ENCODE measurements at regions not wholly inside any gene's neighbourhood (a gene's known extent, or its start where the extent isn't known, plus 50 kb on each side); places are given as distances from the start of the nearest gene placed in this dataset.

DNA sequence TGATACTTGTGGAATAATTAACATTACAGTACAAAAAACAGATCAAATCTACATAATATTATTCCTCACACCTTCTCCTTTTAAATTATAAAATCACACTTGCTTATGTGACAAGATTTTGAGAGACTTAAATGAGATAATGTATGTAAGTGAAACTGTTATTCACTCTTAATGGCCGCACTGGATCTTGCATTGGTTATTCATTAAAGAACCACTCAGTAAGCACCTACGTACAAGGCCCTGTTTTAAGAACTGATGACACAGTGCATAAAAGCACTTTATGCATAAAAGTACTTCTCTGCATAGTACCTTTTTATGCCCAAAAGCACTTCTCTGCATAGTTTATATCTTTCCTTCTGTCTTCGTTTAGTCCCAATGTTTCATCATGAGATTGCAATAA is 172.1 kb downstream of the GOLGA6L6 start:
- FAIRE-seq (no peak), DNase-seq (ENCODE audit: low read depth in 1 of 2, low spot score in 2 of 2) (no peak)
- Histone ChIP-seq H3K14ac (ENCODE audit: insufficient read length) (no peak overlapping the region), H2BK12ac (ENCODE audit: low read depth, low read length) (no peak overlapping the region), H3K9me3 (ENCODE audit: insufficient read depth in 2 of 2, low read depth in 1 of 2, low read length in 1 of 2) (peaks cover 19% of the 10 kb centered on the region in 2 experiments; a peak in 3 of 4 replicates), H3K4ac (replicated peaks; ENCODE audit: insufficient read length, low read depth, low read length) (no peak overlapping the region), H3K4me3 (ENCODE audit: extremely low read depth in 1 of 4, insufficient read depth in 2 of 4, low read depth in 3 of 4, low read length in 4 of 4) (no peak overlapping the region), H3K56ac (replicated peaks; ENCODE audit: insufficient read length, low read depth, low read length) (no peak overlapping the region), H4K20me1 (replicated peaks in 1 of 2; ENCODE audit: control insufficient read depth in 1 of 2, insufficient read depth in 2 of 2, low read length in 2 of 2) (no peaks in the 10 kb centered on the region), H3K4me1 (replicated peaks in 1 of 4; ENCODE audit: control insufficient read depth in 3 of 4, insufficient read depth in 4 of 4, low read length in 3 of 4) (no peaks in the 10 kb centered on the region), H3K27me3 (replicated peaks in 1 of 4; ENCODE audit: control insufficient read depth in 3 of 4, extremely low read depth in 1 of 4, insufficient read depth in 3 of 4, low read length in 3 of 4) (no peaks in the 10 kb centered on the region), H2BK15ac (ENCODE audit: low read length) (no peak overlapping the region), H3K9ac (replicated peaks in 1 of 4; ENCODE audit: extremely low read depth in 1 of 4, low read depth in 3 of 4, low read length in 3 of 4) (no peak overlapping the region), H2AK5ac (ENCODE audit: low read depth, low read length) (no peak overlapping the region), H4K8ac (ENCODE audit: extremely low read depth, insufficient read depth, low read length) (no peak overlapping the region), H2BK20ac (ENCODE audit: low read length) (no peak overlapping the region), H3K79me2 (ENCODE audit: control insufficient read depth in 1 of 2, insufficient read depth in 2 of 2, low read length in 2 of 2) (no peaks in the 10 kb centered on the region), H3K23me2 (ENCODE audit: low read depth, low read length) (no peaks in the 10 kb centered on the region), H3K23ac (ENCODE audit: insufficient read length) (no peak overlapping the region), H3K36me3 (ENCODE audit: control insufficient read depth in 2 of 4, insufficient read depth in 4 of 4, low read length in 3 of 4) (no peaks in the 10 kb centered on the region), H2BK120ac (replicated peaks; ENCODE audit: low read depth, low read length) (no peak overlapping the region), H3K79me1 (ENCODE audit: low read depth, low read length) (no peaks in the 10 kb centered on the region), H2BK5ac (ENCODE audit: low read depth, low read length) (no peak overlapping the region), H4K5ac (ENCODE audit: insufficient read length, low read depth, low read length) (no peak overlapping the region), H3K4me2 (ENCODE audit: insufficient read depth in 1 of 2, low read depth in 2 of 2, low read length in 2 of 2) (no peak overlapping the region), H4K91ac (replicated peaks; ENCODE audit: insufficient read length, low read length) (no peak overlapping the region), H3K18ac (ENCODE audit: extremely low read depth, low read length) (no peak overlapping the region), H2AFZ (ENCODE audit: low read length) (no peak overlapping the region), H3K27ac (ENCODE audit: low read depth, low read length) (no peak overlapping the region)
- POLR2A ChIA-PET (ENCODE audit: partially characterized antibody): no interaction called here
- TF ChIP-seq KDM4A (IDR thresholded peaks at IDR 0.05; ENCODE audit: low read depth, low read length, severe bottlenecking) (no peak), FOSL1 (IDR thresholded peaks at IDR 0.05; ENCODE audit: insufficient read depth, low read depth, low read length) (no peak), KDM5A (IDR thresholded peaks at IDR 0.05; ENCODE audit: low read length) (no peak), GABPA (IDR thresholded peaks at IDR 0.05; ENCODE audit: borderline replicate concordance, insufficient read depth, low read length) (no peak), GTF2F1 (IDR thresholded peaks at IDR 0.05; ENCODE audit: borderline replicate concordance, low read depth, low read length) (no peak), POLR2AphosphoS5 (IDR thresholded peaks at IDR 0.05; ENCODE audit: low read depth, low read length) (no peak), BACH1 (IDR thresholded peaks at IDR 0.05; ENCODE audit: low read length) (no peak), PHF8 (conservative IDR thresholded peaks at IDR 0.05; ENCODE audit: low read depth, low read length) (no peak)
- WGBS, 2 experiments (ENCODE audit: extremely low coverage in 1 of 2, insufficient coverage in 1 of 2, insufficient read length in 1 of 2, insufficient replicate concordance in 2 of 2, low coverage in 1 of 2, low lambda C conversion rate in 2 of 2, missing lambda C conversion rate in 1 of 2): 88% methylated on average over 3 of the region's 3 CpGs; no CpG with 5 or more reads in 1 of the 2 experiments
- CTCF ChIA-PET (ENCODE audit: partially characterized antibody): no interaction called here
